Heart left ventricle (tissue), 16 donors: ENCODE measurements at regions not wholly inside any gene's neighbourhood (a gene's known extent, or its start where the extent isn't known, plus 50 kb on each side); places are given as distances from the start of the nearest gene placed in this dataset.

ENCODE experiments used
- ATAC-seq, 4 donors: fragments of 200-7000 bp; cut with Tn5 transposase; one replicate each; pipeline ENCODE4 v1.9.1; 2020 to 2022; ENCODE audit warnings: moderate library complexity in 4 of 4, mild to moderate bottlenecking in 3 of 4, moderate number of reproducible peaks in 1 of 4
- DNase-seq, 5 donors: peaks; one replicate each; pipeline ENCODE4 v3.0.0-alpha.2; 2020
- H3K27ac ChIP-seq, 12 donors: fragments of 200-600 bp; sonication (generic) in 4 of 12; one replicate each; pipeline versions ENCODE4 v1.5.0 to v1.8.0; 2016 to 2022; ENCODE audit warnings: mild to moderate bottlenecking in 2 of 12
- H3K27me3 ChIP-seq, 9 donors: fragments of 200-600 bp; sonication (generic) in 2 of 9; one replicate each; pipeline versions ENCODE4 v1.5.1 to v1.8.0; 2016 to 2022; ENCODE audit warnings: mild to moderate bottlenecking in 3 of 9
- H3K36me3 ChIP-seq, 9 donors: fragments of 200-600 bp; sonication (generic) in 2 of 9; one replicate each; pipeline versions ENCODE4 v1.5.0 to v1.8.0; 2018 to 2022; ENCODE audit warnings: mild to moderate bottlenecking in 2 of 9
- H3K4me1 ChIP-seq, 12 donors: fragments of 200-600 bp; sonication (generic) in 4 of 12; one replicate each; pipeline versions ENCODE4 v1.5.0 to v1.8.0; 2016 to 2022; ENCODE audit warnings: mild to moderate bottlenecking in 3 of 12
- H3K4me3 ChIP-seq, 12 donors: fragments of 200-600 bp; sonication (generic) in 4 of 12; one replicate each; pipeline versions ENCODE4 v1.5.0 to v1.8.0; 2017 to 2022; ENCODE audit warnings: mild to moderate bottlenecking in 9 of 12, moderate library complexity in 4 of 12
- H3K9me3 ChIP-seq, 12 donors: fragments of 200-600 bp; sonication (generic) in 4 of 12; one replicate each; pipeline versions ENCODE4 v1.5.0 to v1.8.0; 2016 to 2022; ENCODE audit warnings: mild to moderate bottlenecking in 1 of 12
- POLR2A ChIP-seq, 2 donors: fragments of 450-650 bp; IDR thresholded peaks; one replicate each; pipeline ENCODE4 v1.6.1; 2017; ENCODE audit warnings: antibody characterized with exemption in 2 of 2, mild to moderate bottlenecking in 2 of 2, moderate library complexity in 2 of 2
- WGBS, 4 donors: extraction: QIAGEN DNeasy Blood & Tissue Kit in 2 of 4; methylation state at CpG; one replicate each; pipeline versions ENCODE4 v1.1.5 to v1.1.7; 2013 to 2018; 5-methylcytosine and 5-hydroxymethylcytosine counted together
- intact Hi-C, 10 donors: fragments of 100-400 bp; cut with DNase I; formaldehyde crosslinking; loops; one replicate each; pipeline versions ENCODE4 v1.11.1 to v1.14.2; 2022
- TF ChIP-seq, protein P1 (sequence below), 12 donors: fragments of 200-600 bp; sonication (generic) in 4 of 12; IDR thresholded peaks; one replicate each; pipeline versions ENCODE4 v1.5.0 to v1.8.0; 2018 to 2022; ENCODE audit warnings: antibody characterized with exemption in 12 of 12, mild to moderate bottlenecking in 5 of 12
- donor health status: ischemic (EF 13 %, LVEDD 7.1; RV severe dilation, severe dysfunction).
- donor health status: healthy with polysubstance abuse.
- donor health status: DM: no; HTN: yes; CAD: no.
- donor health status: DM: no; HTN: no; CAD: no.
- donor health status: ischemic (EF 25% LVEDD 6.9; RV normal size, moderate dysfunction).
- donor health status: ischemic (EF 25% LVEDD 5.7; RV mildly dilated, moderate dysfunction).
- donor health status: healthy.
- donor health status: DM: yes; HTN: yes; CAD: no.
- donor health status: ischemic (EF 35%, LVEDD 5.7; RV mildly dilated, moderate dysfunction).
- donor health status: nonischemic (EF 11% LVEDD 7.7; RV severe dilation, severe dysfunction).
- donor health status: DM: yes; HTN: yes; CAD: no.
- donor health status: PGD.
- donor health status: ischemic (EF 29% LVEDD 5.4; RV normal size, mild dysfunction).
- donor health status: nonischemic (EF 23%, LVEDD 6.1; RV moderate dilation, normal function).

DNA sequence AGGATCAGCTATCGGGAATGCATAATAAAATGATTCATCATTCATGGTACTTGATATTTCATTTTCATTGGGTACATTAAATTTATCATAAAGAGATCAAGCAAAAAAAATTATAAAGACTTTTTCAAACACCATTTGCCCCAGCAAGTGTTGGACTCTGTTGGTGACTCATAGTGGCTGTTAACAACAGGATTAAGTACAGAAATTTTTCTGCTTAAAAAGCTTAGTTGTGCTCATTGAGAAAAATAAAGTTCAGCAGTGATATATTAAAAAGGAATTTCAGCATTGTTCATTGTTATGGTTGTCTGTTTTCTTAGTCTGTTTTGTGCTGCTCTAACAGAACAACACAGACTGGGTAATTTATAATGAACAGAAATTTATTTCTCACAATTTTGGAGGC is 86.2 kb upstream of the PCDH10 start:
- 80 to 89% (median 86%) methylated on average over 1 of the region's 1 CpG for WGBS, 4 donors
- TF ChIP-seq, protein P1, sequence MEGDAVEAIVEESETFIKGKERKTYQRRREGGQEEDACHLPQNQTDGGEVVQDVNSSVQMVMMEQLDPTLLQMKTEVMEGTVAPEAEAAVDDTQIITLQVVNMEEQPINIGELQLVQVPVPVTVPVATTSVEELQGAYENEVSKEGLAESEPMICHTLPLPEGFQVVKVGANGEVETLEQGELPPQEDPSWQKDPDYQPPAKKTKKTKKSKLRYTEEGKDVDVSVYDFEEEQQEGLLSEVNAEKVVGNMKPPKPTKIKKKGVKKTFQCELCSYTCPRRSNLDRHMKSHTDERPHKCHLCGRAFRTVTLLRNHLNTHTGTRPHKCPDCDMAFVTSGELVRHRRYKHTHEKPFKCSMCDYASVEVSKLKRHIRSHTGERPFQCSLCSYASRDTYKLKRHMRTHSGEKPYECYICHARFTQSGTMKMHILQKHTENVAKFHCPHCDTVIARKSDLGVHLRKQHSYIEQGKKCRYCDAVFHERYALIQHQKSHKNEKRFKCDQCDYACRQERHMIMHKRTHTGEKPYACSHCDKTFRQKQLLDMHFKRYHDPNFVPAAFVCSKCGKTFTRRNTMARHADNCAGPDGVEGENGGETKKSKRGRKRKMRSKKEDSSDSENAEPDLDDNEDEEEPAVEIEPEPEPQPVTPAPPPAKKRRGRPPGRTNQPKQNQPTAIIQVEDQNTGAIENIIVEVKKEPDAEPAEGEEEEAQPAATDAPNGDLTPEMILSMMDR (IDR thresholded peaks at IDR 0.05), result no peak
- no peak for TF ChIP-seq POLR2A (IDR thresholded peaks at IDR 0.05)
- intact Hi-C loops, result no loop called here

DNA sequence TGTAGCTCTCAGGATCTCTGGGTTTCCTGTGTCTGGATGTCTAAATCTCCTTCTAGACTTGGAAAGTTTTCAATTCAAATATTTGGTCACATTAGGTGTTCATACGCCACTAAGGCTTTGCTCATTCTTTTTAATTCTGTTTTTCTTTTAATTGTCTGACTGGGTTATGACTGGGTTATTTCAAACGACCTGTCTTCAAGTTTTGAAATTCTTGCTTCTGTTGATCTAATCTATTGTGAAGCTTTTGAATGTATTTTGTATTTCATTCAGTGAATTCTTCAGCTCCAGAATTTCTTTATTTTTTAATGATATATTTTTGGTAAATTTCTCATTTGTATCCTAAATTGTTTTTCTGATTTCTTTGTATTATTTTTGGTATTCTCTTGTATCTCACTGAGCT is 81.0 kb upstream of the PCDH10 start:
- TF ChIP-seq POLR2A (IDR thresholded peaks at IDR 0.05), result no peak
- TF ChIP-seq, protein P1 (IDR thresholded peaks at IDR 0.05), result no peak
- peaks cover 0 to 40% (median 18%) of the 10 kb centered on the region in 12 donors for H3K9me3 ChIP-seq
- H3K4me3 ChIP-seq, result no peak overlapping the region
- DNase-seq, result no peak
- intact Hi-C loops, result no loop called here
- ATAC-seq, result no peak
- H3K27ac ChIP-seq, result no peak overlapping the region
- no peaks in the 10 kb centered on the region for H3K36me3 ChIP-seq
- no peaks in the 10 kb centered on the region for H3K27me3 ChIP-seq
- no peaks in the 10 kb centered on the region for H3K4me1 ChIP-seq
- WGBS, 4 donors, result 58 to 77% (median 65%) methylated on average over 2 of the region's 2 CpGs

More for the DNA sequence above, 86.2 kb upstream of the PCDH10 start:
- H3K36me3 ChIP-seq, result no peaks in the 10 kb centered on the region
- H3K27me3 ChIP-seq, result no peaks in the 10 kb centered on the region
- peaks cover 0 to 18% (median 7%) of the 10 kb centered on the region in 12 donors for H3K9me3 ChIP-seq
- ATAC-seq (no peak), DNase-seq (no peak)
- no peaks in the 10 kb centered on the region for H3K4me1 ChIP-seq
- H3K27ac ChIP-seq, result no peak overlapping the region
- no peak overlapping the region for H3K4me3 ChIP-seq

DNA sequence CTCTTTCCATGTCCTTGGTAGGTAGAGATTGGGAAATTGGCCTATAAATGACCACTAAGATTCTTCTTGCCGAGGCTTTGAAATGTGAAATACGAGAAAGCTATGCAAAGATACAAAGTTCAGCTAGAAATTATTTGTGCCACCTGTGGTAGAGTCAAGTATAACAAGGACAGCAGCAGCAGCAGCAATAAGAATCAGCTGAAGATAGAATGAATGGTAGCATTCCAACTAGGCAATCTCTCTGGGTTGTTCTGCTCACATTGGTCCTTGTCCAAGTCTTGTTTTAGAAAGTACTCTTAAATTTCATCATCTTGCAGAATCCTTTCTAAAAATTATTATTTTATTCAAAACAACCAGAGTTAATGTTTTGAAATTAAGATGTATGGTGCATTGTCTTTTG is 67.8 kb upstream of the PCDH10 start:
- DNase-seq, result no peak
- no peaks in the 10 kb centered on the region for H3K27me3 ChIP-seq
- peaks cover 0 to 6% (median 0%) of the 10 kb centered on the region in 12 donors for H3K9me3 ChIP-seq
- no peak overlapping the region for H3K27ac ChIP-seq
- H3K4me3 ChIP-seq, result no peak overlapping the region
- no peaks in the 10 kb centered on the region for H3K36me3 ChIP-seq
- no peak for TF ChIP-seq POLR2A (IDR thresholded peaks at IDR 0.05)
- TF ChIP-seq, protein P1 (IDR thresholded peaks at IDR 0.05), result no peak
- WGBS, 4 donors, result 60 to 70% (median 65%) methylated on average over 2 of the region's 2 CpGs
- intact Hi-C loops, result no loop called here
- no peaks in the 10 kb centered on the region for H3K4me1 ChIP-seq
- no peak for ATAC-seq

DNA sequence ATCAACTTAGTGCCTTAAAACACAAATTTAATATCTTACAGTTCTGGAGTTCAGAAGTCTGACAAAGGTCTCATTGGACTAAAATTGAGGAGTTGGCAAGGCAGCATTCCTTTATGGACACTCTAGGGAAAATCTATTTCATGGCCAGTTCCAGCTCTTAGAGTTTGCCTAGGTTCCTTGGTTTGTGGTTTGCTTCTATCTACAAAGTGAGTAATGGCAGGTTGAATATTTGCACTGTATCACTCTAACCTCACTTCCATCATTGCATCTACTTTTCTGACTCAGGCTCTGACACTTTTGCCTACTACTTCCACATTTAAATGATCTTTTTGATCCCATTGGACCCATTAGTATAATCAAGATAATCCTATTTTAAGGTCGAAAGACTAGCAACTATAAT is 64.7 kb upstream of the PCDH10 start:
- Histone ChIP-seq H3K27ac (no peak overlapping the region), H3K4me1 (no peaks in the 10 kb centered on the region), H3K27me3 (no peaks in the 10 kb centered on the region), H3K4me3 (no peak overlapping the region), H3K9me3 (no peaks in the 10 kb centered on the region), H3K36me3 (no peaks in the 10 kb centered on the region)
- no peak for TF ChIP-seq POLR2A (IDR thresholded peaks at IDR 0.05)
- TF ChIP-seq, protein P1 (IDR thresholded peaks at IDR 0.05), result no peak
- intact Hi-C loops, result no loop called here
- no peak for ATAC-seq
- 69 to 84% (median 77%) methylated on average over 1 of the region's 1 CpG for WGBS, 4 donors
- DNase-seq, result no peak
